ENCODE measurements at regions not wholly inside any gene's neighbourhood (a gene's known extent, or its start where the extent isn't known, plus 50 kb on each side); places are given as distances from the start of the nearest gene placed in this dataset.

- Histone ChIP-seq H3K9ac (no peak overlapping the region), H3K4me2 (no peak overlapping the region), H3K79me2 (ENCODE audit: insufficient read depth, low read depth) (no peaks in the 10 kb centered on the region), H3K27me3 (ENCODE audit: insufficient read depth, low read depth) (no peaks in the 10 kb centered on the region), H4K20me1 (ENCODE audit: insufficient read depth) (no peaks in the 10 kb centered on the region), H2AFZ (ENCODE audit: low read depth) (no peak overlapping the region), H3K4me3 (IDR thresholded peaks at IDR 0.05; ENCODE audit: insufficient read depth, low read depth, low read length) (no peak overlapping the region), H3K4me1 (ENCODE audit: low read depth, poor library complexity, severe bottlenecking) (no peaks in the 10 kb centered on the region), H3K27ac (no peak overlapping the region), H3K36me3 (ENCODE audit: insufficient read depth) (no peaks in the 10 kb centered on the region)
- TF ChIP-seq CTCF (conservative IDR thresholded peaks at IDR 0.05; ENCODE audit: low read depth, low read length) = no peak
Measured at GRCh38 chr4:119725688-119726330, 97.2 kb upstream of the PDE5A start.

GRCh38 chr4:119725011-119725410 is 96.4 kb upstream of the PDE5A start:
- Histone ChIP-seq H3K4me3 (IDR thresholded peaks at IDR 0.05; ENCODE audit: insufficient read depth, low read depth, low read length) (no peak overlapping the region), H2AFZ (ENCODE audit: low read depth) (no peak overlapping the region), H3K9ac (no peak overlapping the region), H3K4me1 (ENCODE audit: low read depth, poor library complexity, severe bottlenecking) (no peaks in the 10 kb centered on the region), H3K79me2 (ENCODE audit: insufficient read depth, low read depth) (no peaks in the 10 kb centered on the region), H3K27me3 (ENCODE audit: insufficient read depth, low read depth) (no peaks in the 10 kb centered on the region), H3K36me3 (ENCODE audit: insufficient read depth) (no peaks in the 10 kb centered on the region), H3K27ac (no peak overlapping the region), H4K20me1 (ENCODE audit: insufficient read depth) (no peaks in the 10 kb centered on the region), H3K4me2 (no peak overlapping the region)
- no peak for TF ChIP-seq CTCF (conservative IDR thresholded peaks at IDR 0.05; ENCODE audit: low read depth, low read length)

- Histone ChIP-seq H3K4me2 (no peak overlapping the region), H3K4me1 (ENCODE audit: low read depth, poor library complexity, severe bottlenecking) (no peaks in the 10 kb centered on the region), H4K20me1 (ENCODE audit: insufficient read depth) (no peaks in the 10 kb centered on the region), H3K79me2 (ENCODE audit: insufficient read depth, low read depth) (no peaks in the 10 kb centered on the region), H3K27ac (no peak overlapping the region), H3K9ac (no peak overlapping the region), H2AFZ (ENCODE audit: low read depth) (no peak overlapping the region), H3K4me3 (IDR thresholded peaks at IDR 0.05; ENCODE audit: insufficient read depth, low read depth, low read length) (no peak overlapping the region), H3K27me3 (ENCODE audit: insufficient read depth, low read depth) (no peaks in the 10 kb centered on the region), H3K36me3 (ENCODE audit: insufficient read depth) (no peaks in the 10 kb centered on the region)
- TF ChIP-seq CTCF (conservative IDR thresholded peaks at IDR 0.05; ENCODE audit: low read depth, low read length) = no peak
Measured at GRCh38 chr4:119722670-119723069, 94.1 kb upstream of the PDE5A start.

- H3K4me2 ChIP-seq = no peak overlapping the region
- no peak overlapping the region for H3K27ac ChIP-seq
- no peaks in the 10 kb centered on the region for H3K36me3 ChIP-seq (ENCODE audit: insufficient read depth)
- no peaks in the 10 kb centered on the region for H4K20me1 ChIP-seq (ENCODE audit: insufficient read depth)
- no peaks in the 10 kb centered on the region for H3K4me1 ChIP-seq (ENCODE audit: low read depth, poor library complexity, severe bottlenecking)
- no peak overlapping the region for H3K4me3 ChIP-seq (IDR thresholded peaks at IDR 0.05; ENCODE audit: insufficient read depth, low read depth, low read length)
- H2AFZ ChIP-seq (ENCODE audit: low read depth) = no peak overlapping the region
- H3K9ac ChIP-seq = no peak overlapping the region
- no peak for TF ChIP-seq CTCF (conservative IDR thresholded peaks at IDR 0.05; ENCODE audit: low read depth, low read length)
- H3K27me3 ChIP-seq (ENCODE audit: insufficient read depth, low read depth) = no peaks in the 10 kb centered on the region
- no peaks in the 10 kb centered on the region for H3K79me2 ChIP-seq (ENCODE audit: insufficient read depth, low read depth)
Measured at GRCh38 chr4:119721878-119722277, 93.3 kb upstream of the PDE5A start.
